SK-N-SH (cell line): ENCODE measurements at regions not wholly inside any gene's neighbourhood (a gene's known extent, or its start where the extent isn't known, plus 50 kb on each side); places are given as distances from the start of the nearest gene placed in this dataset.

Experiments used
- CTCF ChIA-PET: fragments of 300-600, 350-600 bp; formaldehyde crosslinking; extraction: SDS; loops from one replicate; lab custom pipeline; 2021; lab: Yijun Ruan, JAX
- POLR2A ChIA-PET: fragments of 350-600 bp; sonication (Branson Sonifier 250); formaldehyde crosslinking; extraction: SDS; loops from one replicate; lab custom pipeline; 2020; ENCODE audit warnings: antibody characterized with exemption, inconsistent platforms; lab: Yijun Ruan, JAX
- DNase-seq: peaks from one replicate; pipeline ENCODE4 v3.0.0; 2012
- H2AFZ ChIP-seq: fragments of 200-600 bp; sonication (generic); 2 replicates; pipeline ENCODE4 v1.8.1; 2016; ENCODE audit warnings: antibody characterized with exemption, mild to moderate bottlenecking, low read depth
- H3F3A ChIP-seq: fragments of 200-600 bp; sonication (generic); replicated peaks from 2 replicates; pipeline ENCODE3; 2016; ENCODE audit warnings: antibody characterized with exemption, mild to moderate bottlenecking; ENCODE audit not compliant: insufficient read depth
- H3K27ac ChIP-seq, 2 experiments: fragments of 200-500 bp in 1 of 2; fragments of 200-600 bp in 1 of 2; sonication (Bioruptor generic) in 1 of 2; sonication (generic), shearing (Covaris generic) in 1 of 2; 2 replicates each; pipeline versions ENCODE4 v1.5.1 to v1.6.1; 2014 to 2016; ENCODE audit warnings: low read depth in 2 of 2, inconsistent platforms in 1 of 2, low read length in 1 of 2, mild to moderate bottlenecking in 1 of 2, mixed read lengths in 1 of 2
- H3K27me3 ChIP-seq: fragments of 200-600 bp; sonication (generic), shearing (Covaris generic); 2 replicates; pipeline ENCODE4 v1.6.1; 2016; ENCODE audit warnings: mixed run types; ENCODE audit not compliant: insufficient read depth
- H3K36me3 ChIP-seq, 2 experiments: fragments of 200-500 bp in 1 of 2; fragments of 200-600 bp in 1 of 2; sonication (Bioruptor generic) in 1 of 2; sonication (generic) in 1 of 2; replicated peaks in 1 of 2; 2 replicates each; pipeline versions ENCODE3 to v1.5.1; 2014 to 2016; ENCODE audit warnings: low read length in 1 of 2, mild to moderate bottlenecking in 1 of 2; ENCODE audit not compliant: insufficient read depth in 2 of 2, control insufficient read depth in 1 of 2
- H3K4me1 ChIP-seq, 2 experiments: fragments of 200-500 bp in 1 of 2; fragments of 200-600 bp in 1 of 2; sonication (Bioruptor generic) in 1 of 2; sonication (generic), shearing (Covaris generic) in 1 of 2; 2 replicates each; pipeline versions ENCODE4 v1.5.1 to v1.6.1; 2014 to 2016; ENCODE audit warnings: low read depth in 1 of 2, low read length in 1 of 2, mixed run types in 1 of 2; ENCODE audit not compliant: insufficient read depth in 2 of 2, control insufficient read depth in 1 of 2
- H3K4me2 ChIP-seq: fragments of 200-600 bp; sonication (generic), shearing (Covaris generic); 2 replicates; pipeline ENCODE4 v1.6.1; 2017; ENCODE audit warnings: mixed run types
- H3K4me3 ChIP-seq, 2 experiments: fragments of 200-500 bp in 1 of 2; fragments of 200-600 bp in 1 of 2; sonication (Bioruptor generic) in 1 of 2; sonication (generic), shearing (Covaris generic) in 1 of 2; 2 replicates each; pipeline versions ENCODE4 v1.5.1 to v1.8.1; 2014 to 2016; ENCODE audit warnings: low read depth in 2 of 2, inconsistent platforms in 1 of 2, low read length in 1 of 2, mild to moderate bottlenecking in 1 of 2, mixed read lengths in 1 of 2, moderate library complexity in 1 of 2
- H3K79me2 ChIP-seq: fragments of 200-600 bp; sonication (generic); 2 replicates; pipeline ENCODE4 v1.8.1; 2017; ENCODE audit warnings: mild to moderate bottlenecking; ENCODE audit not compliant: insufficient read depth
- H3K9ac ChIP-seq: fragments of 200-600 bp; sonication (generic); 2 replicates; pipeline ENCODE4 v1.6.1; 2017; ENCODE audit warnings: mixed run types
- H3K9me2 ChIP-seq: fragments of 200-600 bp; sonication (generic); 2 replicates; pipeline ENCODE4 v1.6.1; 2017; ENCODE audit warnings: mixed run types
- H3K9me3 ChIP-seq: fragments of 200-600 bp; sonication (generic); 2 replicates; pipeline ENCODE4 v1.6.1; 2017; ENCODE audit warnings: mixed run types, mild to moderate bottlenecking, moderate library complexity
- H4K20me1 ChIP-seq: fragments of 200-600 bp; sonication (generic); 2 replicates; pipeline ENCODE4 v1.6.1; 2017; ENCODE audit warnings: mild to moderate bottlenecking, mixed run types; ENCODE audit not compliant: insufficient read depth
- ELF1 ChIP-seq: IDR thresholded peaks from 2 replicates; pipeline ENCODE4 v1.4.0; 2012
- EP300 ChIP-seq, 2 experiments: IDR thresholded peaks; 2 replicates each; pipeline versions ENCODE4 v1.4.0 to v1.6.1; 2012; ENCODE audit warnings: borderline replicate concordance in 1 of 2, low read depth in 1 of 2, low read length in 1 of 2
- EZH2phosphoT487 ChIP-seq: fragments of 200-600 bp; sonication (generic); IDR thresholded peaks from 2 replicates; pipeline ENCODE4 v1.6.1; 2017; ENCODE audit warnings: low read depth, mixed run types, mild to moderate bottlenecking, antibody characterized with exemption, moderate library complexity, borderline replicate concordance
- FOSL2 ChIP-seq: IDR thresholded peaks from 2 replicates; pipeline ENCODE4 v1.4.0; 2012; ENCODE audit warnings: low read depth, mild to moderate bottlenecking, moderate library complexity, borderline replicate concordance
- FOXM1 ChIP-seq: IDR thresholded peaks from 2 replicates; pipeline ENCODE4 v1.4.0; 2012; ENCODE audit warnings: low read depth, mild to moderate bottlenecking
- GABPA ChIP-seq: IDR thresholded peaks from 2 replicates; pipeline ENCODE4 v1.4.0; 2012; ENCODE audit warnings: low read depth, mild to moderate bottlenecking
- JUND ChIP-seq: IDR thresholded peaks from 2 replicates; pipeline ENCODE4 v1.4.0; 2012
- MXI1 ChIP-seq: IDR thresholded peaks from 2 replicates; pipeline ENCODE4 v1.6.1; 2012; ENCODE audit warnings: mild to moderate bottlenecking, low read depth, low read length, improper control_type of control experiment
- NFIC ChIP-seq: IDR thresholded peaks from 2 replicates; pipeline ENCODE4 v1.4.0; 2012; ENCODE audit warnings: borderline replicate concordance
- POLR2AphosphoS5 ChIP-seq: IDR thresholded peaks from 2 replicates; pipeline ENCODE4 v1.6.1; 2012; ENCODE audit warnings: low read depth, low read length
- RFX5 ChIP-seq: IDR thresholded peaks from 2 replicates; pipeline ENCODE4 v1.6.1; 2012; ENCODE audit warnings: mild to moderate bottlenecking, improper control_type of control experiment, low read length
- RXRA ChIP-seq: IDR thresholded peaks from 2 replicates; pipeline ENCODE4 v1.4.0; 2012; ENCODE audit warnings: low read depth, mild to moderate bottlenecking, borderline replicate concordance
- SIN3A ChIP-seq: IDR thresholded peaks from 2 replicates; pipeline ENCODE4 v1.6.1; 2012; ENCODE audit warnings: low read depth, mild to moderate bottlenecking, low read length, moderate library complexity, borderline replicate concordance
- TAF1 ChIP-seq: IDR thresholded peaks from 2 replicates; pipeline ENCODE4 v1.6.1; 2012; ENCODE audit warnings: low read depth, mild to moderate bottlenecking, low read length, moderate library complexity, borderline replicate concordance
- TCF12 ChIP-seq: IDR thresholded peaks from 2 replicates; pipeline ENCODE4 v1.4.0; 2012
- TEAD4 ChIP-seq: IDR thresholded peaks from 2 replicates; pipeline ENCODE4 v1.4.0; 2012; ENCODE audit warnings: mild to moderate bottlenecking, borderline replicate concordance; ENCODE audit not compliant: insufficient read depth
- USF2 ChIP-seq: fragments of 150-350 bp; IDR thresholded peaks from 2 replicates; pipeline ENCODE4 v1.6.1; 2017; ENCODE audit warnings: antibody characterized with exemption, low read length, low read depth, borderline replicate concordance
- YY1 ChIP-seq: IDR thresholded peaks from 2 replicates; pipeline ENCODE4 v1.4.0; 2012; ENCODE audit warnings: low read depth, mild to moderate bottlenecking
- ZBTB33 ChIP-seq: IDR thresholded peaks from 2 replicates; pipeline ENCODE4 v1.4.0; 2012; ENCODE audit warnings: low read depth, borderline replicate concordance
- WGBS: methylation state at CpG from one replicate; pipeline ENCODE4 v1.1.6; 2017; ENCODE audit warnings: low lambda C conversion rate; 5-methylcytosine and 5-hydroxymethylcytosine counted together
- TF ChIP-seq, protein P1 (sequence below): IDR thresholded peaks from 2 replicates; pipeline ENCODE4 v1.4.0; 2012; ENCODE audit warnings: low read depth, borderline replicate concordance
- TF ChIP-seq, protein P2 (sequence below): IDR thresholded peaks from 2 replicates; pipeline ENCODE4; 2012
- TF ChIP-seq, protein P3 (sequence below): fragments of 200-600 bp; sonication (generic); IDR thresholded peaks from 2 replicates; pipeline ENCODE4 v1.6.1; 2017; ENCODE audit warnings: antibody characterized with exemption, mild to moderate bottlenecking, moderate library complexity

DNA sequence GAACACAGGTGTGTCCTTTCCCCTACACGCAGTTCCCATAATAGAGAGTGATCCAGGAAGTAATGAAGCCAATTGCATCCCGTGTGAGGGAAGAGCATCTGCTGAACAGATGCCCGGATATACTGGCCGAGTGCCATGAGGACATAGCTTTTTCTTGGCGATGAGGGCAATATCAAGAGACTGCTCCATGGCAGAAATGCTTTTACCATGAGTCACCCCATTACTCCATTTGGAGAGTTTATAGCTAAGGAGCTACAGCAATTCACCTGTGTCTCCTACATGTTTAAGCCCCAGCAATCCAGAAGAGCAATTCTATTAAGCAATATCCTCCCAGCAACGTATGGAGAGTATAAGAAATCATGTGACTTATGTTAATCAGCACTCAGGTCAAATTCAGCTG, 222.0 kb upstream of the KLF4 start (continued):
- TF ChIP-seq POLR2AphosphoS5, result 0 out of 2 replicates have a peak, but pooled peaks have one; percentile 47
- peak; percentile 95 for TF ChIP-seq NFIC
- no peak; the same call in 1 of the 2 replicates for TF ChIP-seq YY1
- TF ChIP-seq EZH2phosphoT487, result no peak
- TF ChIP-seq, protein P1, sequence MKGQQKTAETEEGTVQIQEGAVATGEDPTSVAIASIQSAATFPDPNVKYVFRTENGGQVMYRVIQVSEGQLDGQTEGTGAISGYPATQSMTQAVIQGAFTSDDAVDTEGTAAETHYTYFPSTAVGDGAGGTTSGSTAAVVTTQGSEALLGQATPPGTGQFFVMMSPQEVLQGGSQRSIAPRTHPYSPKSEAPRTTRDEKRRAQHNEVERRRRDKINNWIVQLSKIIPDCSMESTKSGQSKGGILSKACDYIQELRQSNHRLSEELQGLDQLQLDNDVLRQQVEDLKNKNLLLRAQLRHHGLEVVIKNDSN, result no peak
- no peak for TF ChIP-seq RFX5
- TF ChIP-seq, protein P2, sequence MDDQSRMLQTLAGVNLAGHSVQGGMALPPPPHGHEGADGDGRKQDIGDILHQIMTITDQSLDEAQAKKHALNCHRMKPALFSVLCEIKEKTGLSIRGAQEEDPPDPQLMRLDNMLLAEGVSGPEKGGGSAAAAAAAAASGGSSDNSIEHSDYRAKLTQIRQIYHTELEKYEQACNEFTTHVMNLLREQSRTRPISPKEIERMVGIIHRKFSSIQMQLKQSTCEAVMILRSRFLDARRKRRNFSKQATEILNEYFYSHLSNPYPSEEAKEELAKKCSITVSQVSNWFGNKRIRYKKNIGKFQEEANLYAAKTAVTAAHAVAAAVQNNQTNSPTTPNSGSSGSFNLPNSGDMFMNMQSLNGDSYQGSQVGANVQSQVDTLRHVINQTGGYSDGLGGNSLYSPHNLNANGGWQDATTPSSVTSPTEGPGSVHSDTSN, result peak; percentile 65

DNA sequence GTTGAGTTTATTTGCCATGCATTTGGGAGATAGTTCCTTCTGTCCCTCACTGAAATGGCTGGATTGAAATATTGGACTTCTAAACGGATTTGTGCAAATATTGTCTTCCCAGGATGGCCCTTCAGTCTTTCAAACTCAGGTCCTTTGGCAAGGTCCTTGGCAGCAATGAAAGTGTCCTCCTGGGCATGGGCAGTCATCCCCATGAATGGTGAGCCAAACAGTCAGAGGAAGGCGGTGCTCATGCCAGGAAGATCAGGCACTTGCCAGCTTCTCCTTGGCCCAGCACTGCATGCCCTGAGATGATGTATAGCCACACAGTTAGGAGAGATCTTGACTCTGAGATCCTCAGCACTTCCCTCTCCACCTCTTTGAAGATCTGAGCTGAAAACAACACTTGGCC, 221.4 kb upstream of the KLF4 start:
- CTCF ChIA-PET, result no interaction called here

More for the DNA sequence above, 221.4 kb upstream of the KLF4 start:
- peaks cover 0 to 18% of the 10 kb centered on the region in 2 experiments; a peak in 2 of 4 replicates for H3K4me1 ChIP-seq
- H3K4me2 ChIP-seq, result no peak overlapping the region
- H3K27me3 ChIP-seq, result no peaks in the 10 kb centered on the region
- H3K9me3 ChIP-seq, result no peaks in the 10 kb centered on the region
- POLR2A ChIA-PET, result no interaction called here
- 63% methylated on average over 2 of the region's 2 CpGs for whole genome bisulfite sequencing
- H3K27ac ChIP-seq, result no peak overlapping the region
- H3K79me2 ChIP-seq, result no peaks in the 10 kb centered on the region
- H3K36me3 ChIP-seq, result no peaks in the 10 kb centered on the region
- H3F3A ChIP-seq, result peaks cover 7% of the 10 kb centered on the region
- DNase-seq, result no peak
- no peaks in the 10 kb centered on the region for H4K20me1 ChIP-seq
- no peak for TF ChIP-seq EP300 (IDR thresholded peaks at IDR 0.05; ENCODE audit: borderline replicate concordance in 1 of 2, low read depth in 1 of 2, low read length in 1 of 2)
- TF ChIP-seq ELF1, result no peak
- TF ChIP-seq FOSL2, result no peak
- no peak for TF ChIP-seq ZBTB33
- TF ChIP-seq RFX5, result no peak
- no peak for TF ChIP-seq TAF1
- no peak for TF ChIP-seq POLR2AphosphoS5
- TF ChIP-seq GABPA, result no peak
- TF ChIP-seq MXI1, result no peak
- no peak for TF ChIP-seq YY1
- TF ChIP-seq, protein P2, result no peak
- TF ChIP-seq FOXM1, result no peak
- no peak for TF ChIP-seq SIN3A
- TF ChIP-seq, protein P3, sequence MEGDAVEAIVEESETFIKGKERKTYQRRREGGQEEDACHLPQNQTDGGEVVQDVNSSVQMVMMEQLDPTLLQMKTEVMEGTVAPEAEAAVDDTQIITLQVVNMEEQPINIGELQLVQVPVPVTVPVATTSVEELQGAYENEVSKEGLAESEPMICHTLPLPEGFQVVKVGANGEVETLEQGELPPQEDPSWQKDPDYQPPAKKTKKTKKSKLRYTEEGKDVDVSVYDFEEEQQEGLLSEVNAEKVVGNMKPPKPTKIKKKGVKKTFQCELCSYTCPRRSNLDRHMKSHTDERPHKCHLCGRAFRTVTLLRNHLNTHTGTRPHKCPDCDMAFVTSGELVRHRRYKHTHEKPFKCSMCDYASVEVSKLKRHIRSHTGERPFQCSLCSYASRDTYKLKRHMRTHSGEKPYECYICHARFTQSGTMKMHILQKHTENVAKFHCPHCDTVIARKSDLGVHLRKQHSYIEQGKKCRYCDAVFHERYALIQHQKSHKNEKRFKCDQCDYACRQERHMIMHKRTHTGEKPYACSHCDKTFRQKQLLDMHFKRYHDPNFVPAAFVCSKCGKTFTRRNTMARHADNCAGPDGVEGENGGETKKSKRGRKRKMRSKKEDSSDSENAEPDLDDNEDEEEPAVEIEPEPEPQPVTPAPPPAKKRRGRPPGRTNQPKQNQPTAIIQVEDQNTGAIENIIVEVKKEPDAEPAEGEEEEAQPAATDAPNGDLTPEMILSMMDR, result no peak
- TF ChIP-seq RXRA, result no peak
- no peak for TF ChIP-seq USF2
- TF ChIP-seq TCF12, result no peak
- no peak for TF ChIP-seq NFIC
- TF ChIP-seq JUND, result no peak
- no peak for TF ChIP-seq TEAD4
- H3K4me3 ChIP-seq, result no peak overlapping the region
- peak overlapping the region; percentile 43; the same call in 1 of the 2 replicates for H2AFZ ChIP-seq
- no peak overlapping the region for H3K9ac ChIP-seq
- no peaks in the 10 kb centered on the region for H3K9me2 ChIP-seq
